ENCODE measurements at regions not wholly inside any gene's neighbourhood (a gene's known extent, or its start where the extent isn't known, plus 50 kb on each side); places are given as distances from the start of the nearest gene placed in this dataset.

- ChIA-PET CTCF (no interaction called here), POLR2A (ENCODE audit: low non-redundant PET) (no interaction called here)
- no peaks in the 10 kb centered on the region for H3K4me1 ChIP-seq (ENCODE audit: insufficient read depth, low read length, poor library complexity, severe bottlenecking)
- H3K4me3 ChIP-seq (ENCODE audit: low read depth, low read length, poor library complexity, severe bottlenecking) = no peak overlapping the region
- no peak for DNase-seq (ENCODE audit: low spot score)
- no peak overlapping the region for H3K27ac ChIP-seq (ENCODE audit: low read depth, low read length, poor library complexity, severe bottlenecking)
- BruUV-seq (replicated peaks) = no TSS peak
- no peaks in the 10 kb centered on the region for H3K27me3 ChIP-seq (replicated peaks; ENCODE audit: insufficient read depth, low read depth, low read length, poor library complexity)
- TF ChIP-seq CTCF (conservative IDR thresholded peaks at IDR 0.05; ENCODE audit: low read depth, low read length) (no peak), EZH2 (IDR thresholded peaks at IDR 0.05; ENCODE audit: borderline replicate concordance, low read depth, low read length, poor library complexity, severe bottlenecking) (no peak)
- intact Hi-C loops (cut with micrococcal nuclease; ENCODE audit: unreplicated experiment) = no loop called here
- H3K9me3 ChIP-seq (ENCODE audit: low read depth, low read length, poor library complexity, severe bottlenecking) = peaks cover 9% of the 10 kb centered on the region
- no peaks in the 10 kb centered on the region for H3K36me3 ChIP-seq (ENCODE audit: insufficient read depth, low read length, poor library complexity, severe bottlenecking)
Observed at GRCh38 chr3:834679-835078, 258.1 kb upstream of the CNTN6 start.

DNA sequence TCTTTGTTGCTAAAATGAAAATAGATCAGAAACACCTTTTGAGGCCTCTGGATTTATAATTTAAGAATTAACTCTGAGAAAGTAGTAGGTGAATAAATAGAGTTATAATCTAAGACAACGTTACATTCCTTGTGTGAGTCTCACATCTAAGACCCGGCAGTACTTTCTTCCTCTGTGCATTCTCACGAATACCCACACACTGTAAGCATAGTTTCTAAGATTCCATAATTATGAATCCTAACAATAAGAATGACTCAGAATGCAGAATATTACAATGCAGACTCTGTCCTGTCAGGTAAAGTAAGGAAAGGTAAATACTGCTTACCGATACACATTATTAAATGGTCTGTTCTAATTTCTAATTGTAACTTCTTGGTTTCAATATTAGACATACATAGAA, 257.7 kb upstream of the CNTN6 start:
- H3K36me3 ChIP-seq (ENCODE audit: insufficient read depth, low read length, poor library complexity, severe bottlenecking) = no peaks in the 10 kb centered on the region
- intact Hi-C loops (cut with micrococcal nuclease; ENCODE audit: unreplicated experiment) = no loop called here
- POLR2A ChIA-PET (ENCODE audit: low non-redundant PET) = no interaction called here
- no peak overlapping the region for H3K4me3 ChIP-seq (ENCODE audit: low read depth, low read length, poor library complexity, severe bottlenecking)
- H3K27ac ChIP-seq (ENCODE audit: low read depth, low read length, poor library complexity, severe bottlenecking) = no peak overlapping the region
- no peaks in the 10 kb centered on the region for H3K4me1 ChIP-seq (ENCODE audit: insufficient read depth, low read length, poor library complexity, severe bottlenecking)
- CTCF ChIA-PET = no interaction called here
- TF ChIP-seq EZH2 (IDR thresholded peaks at IDR 0.05; ENCODE audit: borderline replicate concordance, low read depth, low read length, poor library complexity, severe bottlenecking) = no peak
- TF ChIP-seq CTCF (conservative IDR thresholded peaks at IDR 0.05; ENCODE audit: low read depth, low read length) = no peak
- DNase-seq (ENCODE audit: low spot score) = no peak
- H3K27me3 ChIP-seq (replicated peaks; ENCODE audit: insufficient read depth, low read depth, low read length, poor library complexity) = no peaks in the 10 kb centered on the region
- BruUV-seq (replicated peaks) = no TSS peak
- H3K9me3 ChIP-seq (ENCODE audit: low read depth, low read length, poor library complexity, severe bottlenecking) = peaks cover 5% of the 10 kb centered on the region

DNA sequence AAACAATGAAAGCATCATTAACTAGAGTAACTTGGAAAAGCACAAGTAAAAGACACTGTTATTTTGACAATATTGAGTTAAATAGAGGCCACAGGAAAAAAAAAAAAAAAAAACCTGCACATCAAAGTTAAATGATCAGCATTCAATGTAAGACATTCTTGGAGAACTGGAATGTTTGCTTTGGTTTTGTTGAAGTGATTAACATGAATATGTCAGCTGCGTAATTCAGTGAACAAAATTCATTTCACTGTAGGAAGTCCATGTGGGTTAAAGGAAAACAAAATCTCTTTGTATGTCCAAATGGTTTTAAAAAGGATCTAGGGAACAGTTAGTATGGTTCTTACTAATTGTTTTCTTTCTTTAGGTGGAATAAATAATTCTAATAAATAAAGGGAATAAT, 252.8 kb upstream of the CNTN6 start:
- H3K36me3 ChIP-seq (ENCODE audit: insufficient read depth, low read length, poor library complexity, severe bottlenecking) = no peaks in the 10 kb centered on the region
- CTCF ChIA-PET = no interaction called here
- H3K27me3 ChIP-seq (replicated peaks; ENCODE audit: insufficient read depth, low read depth, low read length, poor library complexity) = no peaks in the 10 kb centered on the region
- H3K9me3 ChIP-seq (ENCODE audit: low read depth, low read length, poor library complexity, severe bottlenecking) = no peaks in the 10 kb centered on the region
- no TSS peak for BruUV-seq (replicated peaks)
- POLR2A ChIA-PET (ENCODE audit: low non-redundant PET) = no interaction called here
- H3K27ac ChIP-seq (ENCODE audit: low read depth, low read length, poor library complexity, severe bottlenecking) = no peak overlapping the region
- TF ChIP-seq EZH2 (IDR thresholded peaks at IDR 0.05; ENCODE audit: borderline replicate concordance, low read depth, low read length, poor library complexity, severe bottlenecking) (no peak), CTCF (conservative IDR thresholded peaks at IDR 0.05; ENCODE audit: low read depth, low read length) (no peak)
- intact Hi-C loops (cut with micrococcal nuclease; ENCODE audit: unreplicated experiment) = no loop called here
- DNase-seq (ENCODE audit: low spot score) = no peak
- no peak overlapping the region for H3K4me3 ChIP-seq (ENCODE audit: low read depth, low read length, poor library complexity, severe bottlenecking)
- H3K4me1 ChIP-seq (ENCODE audit: insufficient read depth, low read length, poor library complexity, severe bottlenecking) = no peaks in the 10 kb centered on the region
